GM18507 (cell line): ENCODE measurements at regions not wholly inside any gene's neighbourhood (a gene's known extent, or its start where the extent isn't known, plus 50 kb on each side); places are given as distances from the start of the nearest gene placed in this dataset.

Source experiments
- DNase-seq: peaks from one replicate; pipeline ENCODE4 v3.0.0; 2011; ENCODE audit warnings: low read depth; ENCODE audit not compliant: insufficient read length; ENCODE audit errors: extremely low spot score
- FAIRE-seq: peaks from 2 replicates; lab custom pipeline; 2011; peaks lifted over from hg19 to GRCh38; lab: Jason Lieb, UNC

GRCh38 chr6:95232446-95232845 is 344.9 kb upstream of the MANEA start:
- DNase-seq: no peak
- FAIRE-seq: no peak

GRCh38 chr6:95233879-95234278 is 343.5 kb upstream of the MANEA start:
- no peak for FAIRE-seq
- no peak for DNase-seq

GRCh38 chr6:95240514-95240913 is 336.8 kb upstream of the MANEA start:
- DNase-seq (no peak), FAIRE-seq (no peak)

- FAIRE-seq: no peak
These were observed 334.8 kb upstream of the MANEA start for GRCh38 chr6:95242560-95242959.

GRCh38 chr6:95243053-95243452 is 334.3 kb upstream of the MANEA start:
- DNase-seq (no peak), FAIRE-seq (no peak)

More at GRCh38 chr6:95242560-95242959, 334.8 kb upstream of the MANEA start:
- no peak for DNase-seq

- FAIRE-seq (no peak), DNase-seq (no peak)
These were observed 332.6 kb upstream of the MANEA start for GRCh38 chr6:95244751-95245150.

GRCh38 chr6:95248499-95248898 is 328.8 kb upstream of the MANEA start:
- DNase-seq: no peak
- FAIRE-seq: no peak

- FAIRE-seq (no peak), DNase-seq (no peak)
These were observed 328.2 kb upstream of the MANEA start for GRCh38 chr6:95249175-95249574.

GRCh38 chr6:95249661-95250060 is 327.7 kb upstream of the MANEA start:
- no peak for FAIRE-seq
- no peak for DNase-seq

GRCh38 chr6:95263840-95264239 is 313.5 kb upstream of the MANEA start:
- FAIRE-seq: no peak
- no peak for DNase-seq

- FAIRE-seq (no peak), DNase-seq (no peak)
These were observed 310.6 kb upstream of the MANEA start for GRCh38 chr6:95266537-95267258.

GRCh38 chr6:95274686-95275235 is 302.6 kb upstream of the MANEA start:
- no peak for DNase-seq
- FAIRE-seq: no peak

GRCh38 chr6:95279616-95280015 is 297.7 kb upstream of the MANEA start:
- DNase-seq: no peak
- FAIRE-seq: no peak

- no peak for DNase-seq
- FAIRE-seq: no peak
These were observed 296.6 kb upstream of the MANEA start for GRCh38 chr6:95280686-95281273.

GRCh38 chr6:95285881-95286280 is 291.5 kb upstream of the MANEA start:
- FAIRE-seq: no peak
- DNase-seq: no peak

- DNase-seq (no peak), FAIRE-seq (no peak)
These were observed 290.5 kb upstream of the MANEA start for GRCh38 chr6:95286874-95287273.

- FAIRE-seq (no peak), DNase-seq (no peak)
These were observed 289.1 kb upstream of the MANEA start for GRCh38 chr6:95288251-95288650.

GRCh38 chr6:95292011-95292410 is 285.3 kb upstream of the MANEA start:
- FAIRE-seq (no peak), DNase-seq (no peak)

GRCh38 chr6:95293257-95293656 is 284.1 kb upstream of the MANEA start:
- FAIRE-seq: no peak

GRCh38 chr6:95294043-95294442 is 283.3 kb upstream of the MANEA start:
- DNase-seq (no peak), FAIRE-seq (no peak)

More at GRCh38 chr6:95293257-95293656, 284.1 kb upstream of the MANEA start:
- no peak for DNase-seq

- FAIRE-seq (no peak), DNase-seq (no peak)
These were observed 267.8 kb upstream of the MANEA start for GRCh38 chr6:95309545-95309944.
